ENCODE measurements at regions not wholly inside any gene's neighbourhood (a gene's known extent, or its start where the extent isn't known, plus 50 kb on each side); places are given as distances from the start of the nearest gene placed in this dataset.
"Not testable (repeated sequence)": the region's sequence is repeated elsewhere in the genome, so short reads cannot be mapped to it uniquely, and the experiment has no call there.

- DNase-seq (ENCODE audit: low spot score) = no peak
Measured at GRCh38 chr14:97788846-97789526, 991.8 kb downstream of the VRK1 start.

GRCh38 chr14:97791072-97791471 lies 993.9 kb downstream of the VRK1 start:
- no peak for DNase-seq (ENCODE audit: low spot score)

GRCh38 chr14:97791906-97792305 lies 994.7 kb downstream of the VRK1 start:
- DNase-seq (ENCODE audit: low spot score) = no peak

- no peak for DNase-seq (ENCODE audit: low spot score)
Measured at GRCh38 chr14:97796511-97796910, 999.3 kb downstream of the VRK1 start.

- no peak for DNase-seq (ENCODE audit: low spot score)
Measured at GRCh38 chr14:97798176-97798575, 1001.0 kb downstream of the VRK1 start.

- DNase-seq (ENCODE audit: low spot score) = no peak
Measured at GRCh38 chr14:97802430-97803373, 1005.5 kb downstream of the VRK1 start.

- no peak for DNase-seq (ENCODE audit: low spot score)
Measured at GRCh38 chr14:97804056-97804455, 1006.9 kb downstream of the VRK1 start.

- DNase-seq (ENCODE audit: low spot score) = no peak
Measured at GRCh38 chr14:97806891-97807290, 1009.7 kb downstream of the VRK1 start.

GRCh38 chr14:97808541-97808940 lies 1011.4 kb downstream of the VRK1 start:
- DNase-seq (ENCODE audit: low spot score) = not testable (repeated sequence)

GRCh38 chr14:97813556-97813955 lies 1016.4 kb downstream of the VRK1 start:
- no peak for DNase-seq (ENCODE audit: low spot score)

- no peak for DNase-seq (ENCODE audit: low spot score)
Measured at GRCh38 chr14:97820781-97821180, 1023.6 kb downstream of the VRK1 start.

GRCh38 chr14:97824218-97824617 lies 1027.0 kb downstream of the VRK1 start:
- DNase-seq (ENCODE audit: low spot score) = no peak

- DNase-seq (ENCODE audit: low spot score) = no peak
Measured at GRCh38 chr14:97827746-97828145, 1030.6 kb downstream of the VRK1 start.

- DNase-seq (ENCODE audit: low spot score) = no peak
Measured at GRCh38 chr14:97832776-97833175, 1035.6 kb downstream of the VRK1 start.

GRCh38 chr14:97838986-97839385 lies 1041.8 kb downstream of the VRK1 start:
- DNase-seq (ENCODE audit: low spot score) = no peak

- no peak for DNase-seq (ENCODE audit: low spot score)
Measured at GRCh38 chr14:97840159-97840558, 1043.0 kb downstream of the VRK1 start.

GRCh38 chr14:97841762-97842161 lies 1044.6 kb downstream of the VRK1 start:
- no peak for DNase-seq (ENCODE audit: low spot score)

GRCh38 chr14:97843066-97843465 lies 1045.9 kb downstream of the VRK1 start:
- no peak for DNase-seq (ENCODE audit: low spot score)

- DNase-seq (ENCODE audit: low spot score) = no peak
Measured at GRCh38 chr14:97844042-97844441, 1046.9 kb downstream of the VRK1 start.

- DNase-seq (ENCODE audit: low spot score) = no peak
Measured at GRCh38 chr14:97846156-97846555, 1049.0 kb downstream of the VRK1 start.

- DNase-seq (ENCODE audit: low spot score) = no peak
Measured at GRCh38 chr14:97848317-97848980, 1051.3 kb downstream of the VRK1 start.

- no peak for DNase-seq (ENCODE audit: low spot score)
Measured at GRCh38 chr14:97850466-97850865, 1053.3 kb downstream of the VRK1 start.

GRCh38 chr14:97850886-97851285 lies 1053.7 kb downstream of the VRK1 start:
- DNase-seq (ENCODE audit: low spot score) = no peak
